GM23338 (cell line): ENCODE measurements at regions not wholly inside any gene's neighbourhood (a gene's known extent, or its start where the extent isn't known, plus 50 kb on each side); places are given as distances from the start of the nearest gene placed in this dataset.

Experiments
- ATAC-seq: fragments of 200-7000 bp; cut with Tn5 transposase; 3 replicates; pipeline ENCODE4 v1.9.1; 2020
- DNase-seq: peaks from one replicate; pipeline ENCODE4 v3.0.0-alpha.2; 2015; ENCODE audit warnings: low spot score
- H2AFZ ChIP-seq: fragments of 200-600 bp; sonication (generic); 2 replicates; pipeline ENCODE4 v1.8.0; 2016; ENCODE audit warnings: antibody characterized with exemption, mild to moderate bottlenecking, moderate library complexity
- H3F3A ChIP-seq: fragments of 200-600 bp; sonication (generic); replicated peaks from 2 replicates; pipeline ENCODE4 v1.8.0; 2017; ENCODE audit warnings: antibody characterized with exemption, mixed run types, low read depth
- H3K27ac ChIP-seq: fragments of 200-600 bp; sonication (generic); 2 replicates; pipeline ENCODE4 v1.6.1; 2016; ENCODE audit warnings: low read depth
- H3K27me3 ChIP-seq: fragments of 200-600 bp; sonication (generic); 2 replicates; pipeline ENCODE4 v1.8.0; 2016; ENCODE audit warnings: mild to moderate bottlenecking, mixed run types, moderate library complexity; ENCODE audit not compliant: insufficient read depth
- H3K36me3 ChIP-seq: fragments of 200-600 bp; sonication (generic); 2 replicates; pipeline ENCODE4 v1.8.0; 2016; ENCODE audit warnings: mild to moderate bottlenecking; ENCODE audit not compliant: insufficient read depth
- H3K4me1 ChIP-seq: fragments of 200-600 bp; sonication (generic); 2 replicates; pipeline ENCODE4 v1.8.0; 2016; ENCODE audit warnings: mild to moderate bottlenecking, moderate library complexity; ENCODE audit not compliant: insufficient read depth
- H3K4me2 ChIP-seq: fragments of 200-600 bp; sonication (generic); 2 replicates; pipeline ENCODE4 v1.7.1; 2017; ENCODE audit warnings: mixed run types
- H3K4me3 ChIP-seq: fragments of 200-600 bp; sonication (generic); 2 replicates; pipeline ENCODE4 v1.6.1; 2016; ENCODE audit warnings: mixed run types
- H3K79me2 ChIP-seq: fragments of 200-600 bp; sonication (generic); replicated peaks from 2 replicates; pipeline ENCODE4 v1.8.0; 2017; ENCODE audit warnings: mild to moderate bottlenecking; ENCODE audit not compliant: insufficient read depth
- H3K9me2 ChIP-seq: fragments of 200-600 bp; sonication (generic); 2 replicates; pipeline ENCODE4 v1.8.0; 2017; ENCODE audit not compliant: insufficient read depth
- H4K20me1 ChIP-seq: fragments of 200-600 bp; sonication (generic); replicated peaks from 2 replicates; pipeline ENCODE4 v1.8.0; 2017; ENCODE audit warnings: mild to moderate bottlenecking; ENCODE audit not compliant: insufficient read depth
- H3K27ac Mint-ChIP-seq: 2 replicates; pipeline ENCODE4 v1.8.0; 2020; ENCODE audit warnings: inconsistent platforms, mild to moderate bottlenecking, moderate library complexity, mixed read lengths
- H3K27me3 Mint-ChIP-seq: 3 replicates; pipeline ENCODE4 v1.8.0; 2022; ENCODE audit warnings: low read depth, mild to moderate bottlenecking, moderate library complexity, mixed read lengths, inconsistent platforms; ENCODE audit not compliant: insufficient read depth, poor library complexity
- H3K36me3 Mint-ChIP-seq: 3 replicates; pipeline ENCODE4 v1.8.0; 2021; ENCODE audit warnings: low read depth, mild to moderate bottlenecking, inconsistent platforms, moderate library complexity, mixed read lengths
- H3K4me1 Mint-ChIP-seq: 3 replicates; pipeline ENCODE4 v1.8.0; 2020; ENCODE audit warnings: mild to moderate bottlenecking, inconsistent platforms, mixed read lengths
- H3K4me3 Mint-ChIP-seq: 3 replicates; pipeline ENCODE4 v1.8.0; 2021; ENCODE audit warnings: moderate library complexity, mild to moderate bottlenecking, inconsistent platforms, mixed read lengths
- H3K9me3 Mint-ChIP-seq: 3 replicates; pipeline ENCODE4 v1.8.0; 2020; ENCODE audit warnings: moderate library complexity, mild to moderate bottlenecking, inconsistent platforms, mixed read lengths
- CREB1 ChIP-seq: fragments of 250-450 bp; sonication (Bioruptor Pico); IDR thresholded peaks from 2 replicates; pipeline ENCODE4 v1.5.0; 2020; ENCODE audit warnings: low read depth, mild to moderate bottlenecking, moderate library complexity
- EZH2 ChIP-seq: fragments of 200-600 bp; sonication (generic); IDR thresholded peaks from one replicate; pipeline ENCODE4 v1.8.0; 2017; ENCODE audit warnings: antibody characterized with exemption, mild to moderate bottlenecking, low read depth; ENCODE audit not compliant: unreplicated experiment
- EZH2phosphoT487 ChIP-seq: fragments of 200-600 bp; sonication (generic); IDR thresholded peaks from one replicate; pipeline ENCODE4 v1.8.1; 2018; ENCODE audit warnings: antibody characterized with exemption; ENCODE audit not compliant: unreplicated experiment
- JUNB ChIP-seq: IDR thresholded peaks from one replicate; pipeline ENCODE4 v1.6.1; 2016; ENCODE audit warnings: antibody characterized with exemption; ENCODE audit not compliant: unreplicated experiment
- NANOG ChIP-seq: IDR thresholded peaks from 2 replicates; pipeline ENCODE4 v1.6.1; 2016; ENCODE audit warnings: antibody characterized with exemption, borderline replicate concordance
- POLR2AphosphoS5 ChIP-seq: IDR thresholded peaks from 2 replicates; pipeline ENCODE4 v1.6.1; 2016; ENCODE audit warnings: antibody characterized with exemption, low read depth
- STAT1 ChIP-seq: IDR thresholded peaks from one replicate; pipeline ENCODE4 v1.6.1; 2016; ENCODE audit warnings: antibody characterized with exemption; ENCODE audit not compliant: unreplicated experiment
- ZNF114 ChIP-seq: fragments of 250-450 bp; sonication (Bioruptor Pico); IDR thresholded peaks from 2 replicates; pipeline ENCODE4 v1.5.0; 2020; ENCODE audit warnings: mild to moderate bottlenecking, moderate library complexity
- ZNF331 ChIP-seq: fragments of 250-450 bp; sonication (Bioruptor Pico); IDR thresholded peaks from 2 replicates; pipeline ENCODE4 v1.5.0; 2020; ENCODE audit warnings: low read depth, mild to moderate bottlenecking, moderate library complexity
- TF ChIP-seq, protein P1 (sequence below): fragments of 250-450 bp; sonication (Bioruptor Pico); IDR thresholded peaks from 2 replicates; pipeline ENCODE4 v1.5.0; 2020; ENCODE audit warnings: mild to moderate bottlenecking, moderate library complexity
- TF ChIP-seq, protein P2 (sequence below), 2 experiments: fragments of 200-600 bp in 1 of 2; sonication (generic) in 1 of 2; conservative IDR thresholded peaks; 2 replicates each; pipeline versions ENCODE4 v1.5.1 to v1.6.1; 2016 to 2017; ENCODE audit warnings: antibody characterized with exemption in 2 of 2, low read depth in 2 of 2, mild to moderate bottlenecking in 2 of 2, moderate library complexity in 1 of 2
- TF ChIP-seq, protein P3 (sequence below): IDR thresholded peaks from one replicate; pipeline ENCODE4 v1.6.1; 2018; ENCODE audit warnings: antibody characterized with exemption; ENCODE audit not compliant: unreplicated experiment
- TF ChIP-seq, protein P4 (sequence below): IDR thresholded peaks from 2 replicates; pipeline ENCODE4 v1.6.1; 2016; ENCODE audit warnings: antibody characterized with exemption

DNA sequence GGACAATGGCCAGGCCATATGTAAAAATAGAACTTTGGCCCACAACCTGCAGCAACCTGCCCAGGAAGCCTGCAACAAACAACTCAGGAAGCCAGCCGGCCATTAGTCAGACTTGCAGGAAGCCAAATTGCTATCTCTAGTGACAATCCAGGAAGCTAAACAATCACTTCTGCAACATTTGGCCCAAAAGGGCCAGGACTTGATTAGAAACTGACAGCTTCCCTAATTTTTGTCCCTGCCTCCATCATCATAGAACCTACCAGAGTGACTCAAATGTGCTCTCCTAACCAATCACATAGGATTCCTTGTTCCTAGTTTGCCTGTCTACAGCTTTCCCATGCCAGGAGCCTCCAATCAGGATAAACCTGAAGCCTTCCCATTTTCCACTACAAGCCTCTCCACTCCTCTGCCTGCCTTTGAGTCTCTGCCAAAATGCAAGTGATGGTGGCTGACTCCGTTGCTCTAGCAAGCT is 639.3 kb downstream of the PTPRU start:
- no peak overlapping the region for H3K4me3 Mint-ChIP-seq
- H3K27me3 Mint-ChIP-seq, result peaks cover 5% of the 10 kb centered on the region
- H3K27ac ChIP-seq, result no peak overlapping the region
- H3K4me2 ChIP-seq, result no peak overlapping the region
- no peaks in the 10 kb centered on the region for H3K36me3 Mint-ChIP-seq
- H3F3A ChIP-seq, result 0 out of 2 replicates have a peak, but pooled peaks cover 3% of the 10 kb centered on the region
- H3K9me2 ChIP-seq, result 0 out of 2 replicates have a peak, but pooled peaks cover 2% of the 10 kb centered on the region
- ATAC-seq (peak; percentile 21; the same call in 1 of the 3 replicates), DNase-seq (no peak)
- no peaks in the 10 kb centered on the region for H3K27me3 ChIP-seq
- H3K9me3 Mint-ChIP-seq, result no peaks in the 10 kb centered on the region
- no peak overlapping the region for H3K4me3 ChIP-seq
- no peaks in the 10 kb centered on the region for H4K20me1 ChIP-seq
- H3K4me1 ChIP-seq, result 0 out of 2 replicates have a peak, but pooled peaks cover 3% of the 10 kb centered on the region
- no peak overlapping the region for H3K27ac Mint-ChIP-seq
- H3K36me3 ChIP-seq, result no peaks in the 10 kb centered on the region
- H3K79me2 ChIP-seq, result no peaks in the 10 kb centered on the region
- TF ChIP-seq CREB1 (CRISPR knock-in tag), result no peak
- TF ChIP-seq, protein P1, sequence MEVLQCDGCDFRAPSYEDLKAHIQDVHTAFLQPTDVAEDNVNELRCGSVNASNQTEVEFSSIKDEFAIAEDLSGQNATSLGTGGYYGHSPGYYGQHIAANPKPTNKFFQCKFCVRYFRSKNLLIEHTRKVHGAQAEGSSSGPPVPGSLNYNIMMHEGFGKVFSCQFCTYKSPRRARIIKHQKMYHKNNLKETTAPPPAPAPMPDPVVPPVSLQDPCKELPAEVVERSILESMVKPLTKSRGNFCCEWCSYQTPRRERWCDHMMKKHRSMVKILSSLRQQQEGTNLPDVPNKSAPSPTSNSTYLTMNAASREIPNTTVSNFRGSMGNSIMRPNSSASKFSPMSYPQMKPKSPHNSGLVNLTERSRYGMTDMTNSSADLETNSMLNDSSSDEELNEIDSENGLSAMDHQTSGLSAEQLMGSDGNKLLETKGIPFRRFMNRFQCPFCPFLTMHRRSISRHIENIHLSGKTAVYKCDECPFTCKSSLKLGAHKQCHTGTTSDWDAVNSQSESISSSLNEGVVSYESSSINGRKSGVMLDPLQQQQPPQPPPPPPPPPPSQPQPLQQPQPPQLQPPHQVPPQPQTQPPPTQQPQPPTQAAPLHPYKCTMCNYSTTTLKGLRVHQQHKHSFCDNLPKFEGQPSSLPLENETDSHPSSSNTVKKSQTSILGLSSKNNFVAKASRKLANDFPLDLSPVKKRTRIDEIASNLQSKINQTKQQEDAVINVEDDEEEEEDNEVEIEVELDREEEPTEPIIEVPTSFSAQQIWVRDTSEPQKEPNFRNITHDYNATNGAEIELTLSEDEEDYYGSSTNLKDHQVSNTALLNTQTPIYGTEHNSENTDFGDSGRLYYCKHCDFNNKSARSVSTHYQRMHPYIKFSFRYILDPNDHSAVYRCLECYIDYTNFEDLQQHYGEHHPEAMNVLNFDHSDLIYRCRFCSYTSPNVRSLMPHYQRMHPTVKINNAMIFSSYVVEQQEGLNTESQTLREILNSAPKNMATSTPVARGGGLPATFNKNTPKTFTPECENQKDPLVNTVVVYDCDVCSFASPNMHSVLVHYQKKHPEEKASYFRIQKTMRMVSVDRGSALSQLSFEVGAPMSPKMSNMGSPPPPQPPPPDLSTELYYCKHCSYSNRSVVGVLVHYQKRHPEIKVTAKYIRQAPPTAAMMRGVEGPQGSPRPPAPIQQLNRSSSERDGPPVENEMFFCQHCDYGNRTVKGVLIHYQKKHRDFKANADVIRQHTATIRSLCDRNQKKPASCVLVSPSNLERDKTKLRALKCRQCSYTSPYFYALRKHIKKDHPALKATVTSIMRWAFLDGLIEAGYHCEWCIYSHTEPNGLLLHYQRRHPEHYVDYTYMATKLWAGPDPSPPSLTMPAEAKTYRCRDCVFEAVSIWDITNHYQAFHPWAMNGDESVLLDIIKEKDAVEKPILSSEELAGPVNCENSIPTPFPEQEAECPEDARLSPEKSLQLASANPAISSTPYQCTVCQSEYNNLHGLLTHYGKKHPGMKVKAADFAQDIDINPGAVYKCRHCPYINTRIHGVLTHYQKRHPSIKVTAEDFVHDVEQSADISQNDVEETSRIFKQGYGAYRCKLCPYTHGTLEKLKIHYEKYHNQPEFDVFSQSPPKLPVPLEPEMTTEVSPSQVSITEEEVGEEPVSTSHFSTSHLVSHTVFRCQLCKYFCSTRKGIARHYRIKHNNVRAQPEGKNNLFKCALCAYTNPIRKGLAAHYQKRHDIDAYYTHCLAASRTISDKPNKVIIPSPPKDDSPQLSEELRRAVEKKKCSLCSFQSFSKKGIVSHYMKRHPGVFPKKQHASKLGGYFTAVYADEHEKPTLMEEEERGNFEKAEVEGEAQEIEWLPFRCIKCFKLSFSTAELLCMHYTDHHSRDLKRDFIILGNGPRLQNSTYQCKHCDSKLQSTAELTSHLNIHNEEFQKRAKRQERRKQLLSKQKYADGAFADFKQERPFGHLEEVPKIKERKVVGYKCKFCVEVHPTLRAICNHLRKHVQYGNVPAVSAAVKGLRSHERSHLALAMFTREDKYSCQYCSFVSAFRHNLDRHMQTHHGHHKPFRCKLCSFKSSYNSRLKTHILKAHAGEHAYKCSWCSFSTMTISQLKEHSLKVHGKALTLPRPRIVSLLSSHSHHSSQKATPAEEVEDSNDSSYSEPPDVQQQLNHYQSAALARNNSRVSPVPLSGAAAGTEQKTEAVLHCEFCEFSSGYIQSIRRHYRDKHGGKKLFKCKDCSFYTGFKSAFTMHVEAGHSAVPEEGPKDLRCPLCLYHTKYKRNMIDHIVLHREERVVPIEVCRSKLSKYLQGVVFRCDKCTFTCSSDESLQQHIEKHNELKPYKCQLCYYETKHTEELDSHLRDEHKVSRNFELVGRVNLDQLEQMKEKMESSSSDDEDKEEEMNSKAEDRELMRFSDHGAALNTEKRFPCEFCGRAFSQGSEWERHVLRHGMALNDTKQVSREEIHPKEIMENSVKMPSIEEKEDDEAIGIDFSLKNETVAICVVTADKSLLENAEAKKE (CRISPR knock-in tag), result no peak
- TF ChIP-seq, protein P2, sequence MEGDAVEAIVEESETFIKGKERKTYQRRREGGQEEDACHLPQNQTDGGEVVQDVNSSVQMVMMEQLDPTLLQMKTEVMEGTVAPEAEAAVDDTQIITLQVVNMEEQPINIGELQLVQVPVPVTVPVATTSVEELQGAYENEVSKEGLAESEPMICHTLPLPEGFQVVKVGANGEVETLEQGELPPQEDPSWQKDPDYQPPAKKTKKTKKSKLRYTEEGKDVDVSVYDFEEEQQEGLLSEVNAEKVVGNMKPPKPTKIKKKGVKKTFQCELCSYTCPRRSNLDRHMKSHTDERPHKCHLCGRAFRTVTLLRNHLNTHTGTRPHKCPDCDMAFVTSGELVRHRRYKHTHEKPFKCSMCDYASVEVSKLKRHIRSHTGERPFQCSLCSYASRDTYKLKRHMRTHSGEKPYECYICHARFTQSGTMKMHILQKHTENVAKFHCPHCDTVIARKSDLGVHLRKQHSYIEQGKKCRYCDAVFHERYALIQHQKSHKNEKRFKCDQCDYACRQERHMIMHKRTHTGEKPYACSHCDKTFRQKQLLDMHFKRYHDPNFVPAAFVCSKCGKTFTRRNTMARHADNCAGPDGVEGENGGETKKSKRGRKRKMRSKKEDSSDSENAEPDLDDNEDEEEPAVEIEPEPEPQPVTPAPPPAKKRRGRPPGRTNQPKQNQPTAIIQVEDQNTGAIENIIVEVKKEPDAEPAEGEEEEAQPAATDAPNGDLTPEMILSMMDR (conservative IDR thresholded peaks at IDR 0.05; ENCODE audit: low read depth in 2 of 2), result no peak
- TF ChIP-seq EZH2, result no peak
- no peak for TF ChIP-seq ZNF331 (CRISPR knock-in tag)
- no peak for TF ChIP-seq STAT1
- TF ChIP-seq, protein P3, sequence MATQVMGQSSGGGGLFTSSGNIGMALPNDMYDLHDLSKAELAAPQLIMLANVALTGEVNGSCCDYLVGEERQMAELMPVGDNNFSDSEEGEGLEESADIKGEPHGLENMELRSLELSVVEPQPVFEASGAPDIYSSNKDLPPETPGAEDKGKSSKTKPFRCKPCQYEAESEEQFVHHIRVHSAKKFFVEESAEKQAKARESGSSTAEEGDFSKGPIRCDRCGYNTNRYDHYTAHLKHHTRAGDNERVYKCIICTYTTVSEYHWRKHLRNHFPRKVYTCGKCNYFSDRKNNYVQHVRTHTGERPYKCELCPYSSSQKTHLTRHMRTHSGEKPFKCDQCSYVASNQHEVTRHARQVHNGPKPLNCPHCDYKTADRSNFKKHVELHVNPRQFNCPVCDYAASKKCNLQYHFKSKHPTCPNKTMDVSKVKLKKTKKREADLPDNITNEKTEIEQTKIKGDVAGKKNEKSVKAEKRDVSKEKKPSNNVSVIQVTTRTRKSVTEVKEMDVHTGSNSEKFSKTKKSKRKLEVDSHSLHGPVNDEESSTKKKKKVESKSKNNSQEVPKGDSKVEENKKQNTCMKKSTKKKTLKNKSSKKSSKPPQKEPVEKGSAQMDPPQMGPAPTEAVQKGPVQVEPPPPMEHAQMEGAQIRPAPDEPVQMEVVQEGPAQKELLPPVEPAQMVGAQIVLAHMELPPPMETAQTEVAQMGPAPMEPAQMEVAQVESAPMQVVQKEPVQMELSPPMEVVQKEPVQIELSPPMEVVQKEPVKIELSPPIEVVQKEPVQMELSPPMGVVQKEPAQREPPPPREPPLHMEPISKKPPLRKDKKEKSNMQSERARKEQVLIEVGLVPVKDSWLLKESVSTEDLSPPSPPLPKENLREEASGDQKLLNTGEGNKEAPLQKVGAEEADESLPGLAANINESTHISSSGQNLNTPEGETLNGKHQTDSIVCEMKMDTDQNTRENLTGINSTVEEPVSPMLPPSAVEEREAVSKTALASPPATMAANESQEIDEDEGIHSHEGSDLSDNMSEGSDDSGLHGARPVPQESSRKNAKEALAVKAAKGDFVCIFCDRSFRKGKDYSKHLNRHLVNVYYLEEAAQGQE, result no peak
- no peak for TF ChIP-seq ZNF114 (CRISPR knock-in tag)
- TF ChIP-seq, protein P4, sequence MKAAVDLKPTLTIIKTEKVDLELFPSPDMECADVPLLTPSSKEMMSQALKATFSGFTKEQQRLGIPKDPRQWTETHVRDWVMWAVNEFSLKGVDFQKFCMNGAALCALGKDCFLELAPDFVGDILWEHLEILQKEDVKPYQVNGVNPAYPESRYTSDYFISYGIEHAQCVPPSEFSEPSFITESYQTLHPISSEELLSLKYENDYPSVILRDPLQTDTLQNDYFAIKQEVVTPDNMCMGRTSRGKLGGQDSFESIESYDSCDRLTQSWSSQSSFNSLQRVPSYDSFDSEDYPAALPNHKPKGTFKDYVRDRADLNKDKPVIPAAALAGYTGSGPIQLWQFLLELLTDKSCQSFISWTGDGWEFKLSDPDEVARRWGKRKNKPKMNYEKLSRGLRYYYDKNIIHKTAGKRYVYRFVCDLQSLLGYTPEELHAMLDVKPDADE, result no peak
- no peak for TF ChIP-seq NANOG
- TF ChIP-seq EZH2phosphoT487, result no peak
- no peak for TF ChIP-seq POLR2AphosphoS5
- TF ChIP-seq JUNB, result no peak
- peaks cover 23% of the 10 kb centered on the region for H3K4me1 Mint-ChIP-seq
- no peak overlapping the region for H2AFZ ChIP-seq
